ENCODE measurements at regions not wholly inside any gene's neighbourhood (a gene's known extent, or its start where the extent isn't known, plus 50 kb on each side); places are given as distances from the start of the nearest gene placed in this dataset.

GRCh38 chrX:46398874-46399273 is 146.3 kb downstream of the ZNF674 start:
- TF ChIP-seq CTCF (IDR thresholded peaks at IDR 0.05) (no peak), POLR2A (IDR thresholded peaks at IDR 0.05) (no peak)
